ENCODE measurements at regions not wholly inside any gene's neighbourhood (a gene's known extent, or its start where the extent isn't known, plus 50 kb on each side); places are given as distances from the start of the nearest gene placed in this dataset.

- no peak for TF ChIP-seq CTCF (IDR thresholded peaks at IDR 0.05)
- TF ChIP-seq POLR2A (IDR thresholded peaks at IDR 0.05) = no peak
- TF ChIP-seq EP300 (IDR thresholded peaks at IDR 0.05) = no peak
These were observed 139.5 kb upstream of the TCF21 start for GRCh38 chr6:133749427-133749826.

All from tibial nerve (tissue), 4 donors.